B cell (primary cell): ENCODE measurements at regions not wholly inside any gene's neighbourhood (a gene's known extent, or its start where the extent isn't known, plus 50 kb on each side); places are given as distances from the start of the nearest gene placed in this dataset.

Experiments used
- ATAC-seq: fragments of 200-7000 bp; cut with Tn5 transposase; one replicate; pipeline ENCODE4 v1.10.0; 2021; ENCODE audit warnings: low read depth, mild to moderate bottlenecking, moderate number of reproducible peaks, moderate library complexity
- CTCF ChIA-PET: fragments of 350-600 bp; sonication (Branson Sonifier 250); formaldehyde crosslinking; loops from one replicate; lab custom pipeline; 2021; ENCODE audit warnings: antibody characterized with exemption, inconsistent platforms; lab: Charles Lee
- POLR2A ChIA-PET: fragments of 350-600 bp; sonication (Branson Sonifier 250); formaldehyde crosslinking; loops from one replicate; lab custom pipeline; 2021; ENCODE audit warnings: antibody characterized with exemption; lab: Charles Lee
- DNase-seq: peaks from one replicate; pipeline ENCODE4 v3.0.0; 2013
- H2AFZ ChIP-seq: 2 replicates; pipeline ENCODE4 v1.6.1; 2012; ENCODE audit warnings: mild to moderate bottlenecking, low read depth, low read length; ENCODE audit not compliant: insufficient read depth, poor library complexity, severe bottlenecking
- H3K27ac ChIP-seq, 2 donors: 1 replicate in 1 of 2; 2 replicates in 1 of 2; pipeline ENCODE4 v1.5.1; 2012 to 2013; ENCODE audit warnings: low read length in 2 of 2, mild to moderate bottlenecking in 2 of 2, moderate library complexity in 1 of 2
- H3K27me3 ChIP-seq, 4 experiments: fragments of 200-600 bp in 1 of 4; sonication (generic) in 1 of 4; replicated peaks in 1 of 4; 1 replicate in 2 of 4; 2 replicates in 2 of 4; pipeline versions ENCODE4 v1.6.1 to v1.7.0; 2013 to 2016; ENCODE audit warnings: low read length in 3 of 4, mild to moderate bottlenecking in 2 of 4, mixed read lengths in 1 of 4, moderate library complexity in 1 of 4; ENCODE audit not compliant: insufficient read depth in 4 of 4, control insufficient read depth in 3 of 4; ENCODE audit errors: control extremely low read depth in 1 of 4
- H3K36me3 ChIP-seq, 2 experiments: replicated peaks in 1 of 2; 1 replicate in 1 of 2; 2 replicates in 1 of 2; pipeline versions ENCODE4 v1.6.1 to v1.7.1; 2013; ENCODE audit warnings: low read length in 1 of 2; ENCODE audit not compliant: insufficient read depth in 2 of 2, control insufficient read depth in 1 of 2; ENCODE audit errors: control extremely low read depth in 1 of 2, extremely low read depth in 1 of 2
- H3K4me1 ChIP-seq, 2 donors: fragments of 200-600 bp in 1 of 2; sonication (generic) in 1 of 2; 1 replicate in 1 of 2; 2 replicates in 1 of 2; pipeline versions ENCODE4 v1.5.1 to v1.6.1; 2013 to 2017; ENCODE audit warnings: low read length in 2 of 2; ENCODE audit not compliant: control insufficient read depth in 2 of 2, insufficient read depth in 2 of 2
- H3K4me2 ChIP-seq: replicated peaks from 2 replicates; pipeline ENCODE3; 2012; ENCODE audit warnings: mild to moderate bottlenecking, low read depth, low read length; ENCODE audit not compliant: poor library complexity, severe bottlenecking
- H3K4me3 ChIP-seq, 5 experiments: fragments of 200-600 bp in 1 of 5; sonication (generic) in 1 of 5; 1 replicate in 3 of 5; 2 replicates in 2 of 5; pipeline versions ENCODE4 v1.5.1 to v1.7.0; 2011 to 2016; ENCODE audit warnings: low read length in 4 of 5, mild to moderate bottlenecking in 4 of 5, low read depth in 2 of 5, control low read depth in 1 of 5, moderate library complexity in 1 of 5; ENCODE audit not compliant: insufficient read depth in 1 of 5; ENCODE audit errors: control extremely low read depth in 1 of 5, extremely low read depth in 1 of 5
- H3K79me2 ChIP-seq: fragments of 200-600 bp; sonication (generic); one replicate; pipeline ENCODE4 v1.6.0; 2016; ENCODE audit warnings: low read length; ENCODE audit not compliant: control insufficient read depth, insufficient read depth
- H3K9ac ChIP-seq: fragments of 200-600 bp; sonication (generic); 2 replicates; pipeline ENCODE4 v1.6.1; 2017; ENCODE audit warnings: mild to moderate bottlenecking, low read length, moderate library complexity
- H3K9me3 ChIP-seq, 3 donors: one replicate each; pipeline versions ENCODE4 v1.6.1 to v1.7.1; 2013; ENCODE audit warnings: low read length in 2 of 3; ENCODE audit not compliant: control insufficient read depth in 2 of 3, insufficient read depth in 1 of 3; ENCODE audit errors: control extremely low read depth in 1 of 3
- H4K20me1 ChIP-seq: 2 replicates; pipeline ENCODE4 v1.6.0; 2012; ENCODE audit warnings: mild to moderate bottlenecking, low read length; ENCODE audit not compliant: insufficient read depth, control insufficient read depth, poor library complexity, severe bottlenecking
- H3K27ac Mint-ChIP-seq: one replicate; pipeline ENCODE4 v1.8.0; 2021; ENCODE audit warnings: mixed read lengths
- H3K27me3 Mint-ChIP-seq: one replicate; pipeline ENCODE4 v1.8.0; 2021; ENCODE audit warnings: mixed read lengths
- H3K4me1 Mint-ChIP-seq: one replicate; pipeline ENCODE4 v1.8.0; 2021; ENCODE audit warnings: mixed read lengths
- H3K4me3 Mint-ChIP-seq: one replicate; pipeline ENCODE4 v1.8.0; 2021; ENCODE audit warnings: mixed read lengths
- H3K9me3 Mint-ChIP-seq: one replicate; pipeline ENCODE4 v1.8.0; 2022; ENCODE audit warnings: mixed read lengths; ENCODE audit not compliant: insufficient read depth
- EZH2 ChIP-seq: IDR thresholded peaks from 2 replicates; pipeline ENCODE4 v1.6.1; 2012; ENCODE audit warnings: borderline replicate concordance, low read depth, mild to moderate bottlenecking, moderate library complexity, low read length; ENCODE audit not compliant: insufficient read depth, poor library complexity, severe bottlenecking
- WGBS: methylation state at CpG from one replicate; pipeline ENCODE4 v1.1.5; 2013; ENCODE audit warnings: missing lambda C conversion rate; ENCODE audit not compliant: insufficient coverage; 5-methylcytosine and 5-hydroxymethylcytosine counted together
- intact Hi-C: fragments of 100-400 bp; cut with micrococcal nuclease; formaldehyde crosslinking; loops from one replicate; pipeline ENCODE4 v1.10.0; 2022
- TF ChIP-seq, protein P1 (sequence below): fragments of 200-600 bp; IDR thresholded peaks from one replicate; pipeline ENCODE4 v1.8.0; 2022; ENCODE audit warnings: antibody characterized with exemption, mild to moderate bottlenecking

DNA sequence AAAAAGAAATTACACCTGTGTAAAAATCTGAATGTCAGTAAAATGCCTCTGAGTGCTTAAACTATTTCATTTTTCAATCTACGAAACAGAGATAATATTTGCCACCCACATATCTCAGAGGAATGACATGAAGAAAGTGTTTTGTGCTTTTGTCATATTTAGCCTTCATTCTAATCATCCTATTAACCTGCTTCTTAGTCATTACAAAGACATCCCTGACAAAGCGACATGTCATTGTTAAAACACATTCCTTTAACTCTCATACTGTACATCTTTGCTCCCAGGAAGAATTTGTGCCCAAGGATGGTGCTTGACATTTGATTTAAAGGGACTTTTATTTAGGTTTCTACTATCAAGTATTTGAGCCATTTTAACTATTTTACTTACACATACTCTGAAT, 275.9 kb downstream of the DMRTA1 start:
- Mint-ChIP-seq H3K27ac (no peak overlapping the region), H3K4me1 (no peaks in the 10 kb centered on the region), H3K9me3 (peaks cover 2% of the 10 kb centered on the region), H3K27me3 (no peaks in the 10 kb centered on the region), H3K4me3 (no peak overlapping the region)
- intact Hi-C loops = no loop called here
- H3K9ac ChIP-seq = no peak overlapping the region
- H3K36me3 ChIP-seq = no peaks in the 10 kb centered on the region
- no peak overlapping the region for H2AFZ ChIP-seq
- H3K9me3 ChIP-seq = no peaks in the 10 kb centered on the region
- WGBS = no CpG with 5 or more reads among the region's 2 CpGs
- H4K20me1 ChIP-seq = no peaks in the 10 kb centered on the region
- ATAC-seq (no peak), DNase-seq (no peak)
- H3K4me3 ChIP-seq = no peak overlapping the region
- H3K27ac ChIP-seq = no peak overlapping the region
- no peaks in the 10 kb centered on the region for H3K79me2 ChIP-seq
- H3K27me3 ChIP-seq = no peaks in the 10 kb centered on the region
- ChIA-PET POLR2A (no interaction called here), CTCF (no interaction called here)
- H3K4me1 ChIP-seq = no peaks in the 10 kb centered on the region
- no peak overlapping the region for H3K4me2 ChIP-seq
- TF ChIP-seq EZH2 = no peak
- TF ChIP-seq, protein P1, sequence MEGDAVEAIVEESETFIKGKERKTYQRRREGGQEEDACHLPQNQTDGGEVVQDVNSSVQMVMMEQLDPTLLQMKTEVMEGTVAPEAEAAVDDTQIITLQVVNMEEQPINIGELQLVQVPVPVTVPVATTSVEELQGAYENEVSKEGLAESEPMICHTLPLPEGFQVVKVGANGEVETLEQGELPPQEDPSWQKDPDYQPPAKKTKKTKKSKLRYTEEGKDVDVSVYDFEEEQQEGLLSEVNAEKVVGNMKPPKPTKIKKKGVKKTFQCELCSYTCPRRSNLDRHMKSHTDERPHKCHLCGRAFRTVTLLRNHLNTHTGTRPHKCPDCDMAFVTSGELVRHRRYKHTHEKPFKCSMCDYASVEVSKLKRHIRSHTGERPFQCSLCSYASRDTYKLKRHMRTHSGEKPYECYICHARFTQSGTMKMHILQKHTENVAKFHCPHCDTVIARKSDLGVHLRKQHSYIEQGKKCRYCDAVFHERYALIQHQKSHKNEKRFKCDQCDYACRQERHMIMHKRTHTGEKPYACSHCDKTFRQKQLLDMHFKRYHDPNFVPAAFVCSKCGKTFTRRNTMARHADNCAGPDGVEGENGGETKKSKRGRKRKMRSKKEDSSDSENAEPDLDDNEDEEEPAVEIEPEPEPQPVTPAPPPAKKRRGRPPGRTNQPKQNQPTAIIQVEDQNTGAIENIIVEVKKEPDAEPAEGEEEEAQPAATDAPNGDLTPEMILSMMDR = no peak

DNA sequence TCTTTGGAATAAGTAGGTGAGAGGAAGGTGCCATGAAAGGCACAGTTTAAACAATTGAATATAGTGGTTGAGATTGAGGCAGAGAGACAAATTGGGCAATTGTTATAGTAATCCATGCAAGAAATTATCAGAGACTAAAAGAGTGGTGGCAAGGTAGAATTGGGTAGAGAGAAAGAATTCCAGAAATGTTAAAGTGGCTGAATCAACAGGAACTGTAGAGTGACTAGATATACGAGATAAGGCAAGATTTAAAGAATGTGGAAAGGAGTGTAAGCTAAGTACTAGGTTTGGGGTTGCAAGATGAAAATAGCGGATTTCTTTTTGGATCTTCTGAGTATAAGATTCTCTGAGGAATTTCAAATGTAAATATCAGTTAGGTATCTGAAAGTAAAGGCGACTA, 285.2 kb downstream of the DMRTA1 start:
- H3K4me2 ChIP-seq = no peak overlapping the region
- ATAC-seq (no peak), DNase-seq (no peak)
- intact Hi-C loops = no loop called here
- no peaks in the 10 kb centered on the region for H3K36me3 ChIP-seq
- H3K4me3 Mint-ChIP-seq = no peak overlapping the region
- H3K4me1 Mint-ChIP-seq = no peaks in the 10 kb centered on the region
- no peaks in the 10 kb centered on the region for H3K27me3 Mint-ChIP-seq
- no peaks in the 10 kb centered on the region for H4K20me1 ChIP-seq
- WGBS = 75% methylated on average over 1 of the region's 3 CpGs
- POLR2A ChIA-PET = no interaction called here
- no peak overlapping the region for H3K27ac Mint-ChIP-seq
- H3K9ac ChIP-seq = no peak overlapping the region
- TF ChIP-seq, protein P1 = no peak
- no peak for TF ChIP-seq EZH2
- peaks cover 3% of the 10 kb centered on the region for H3K9me3 Mint-ChIP-seq
- H2AFZ ChIP-seq = no peak overlapping the region
- no peaks in the 10 kb centered on the region for H3K9me3 ChIP-seq
- H3K4me1 ChIP-seq = no peaks in the 10 kb centered on the region
- H3K79me2 ChIP-seq = no peaks in the 10 kb centered on the region
- no peak overlapping the region for H3K4me3 ChIP-seq
- no peaks in the 10 kb centered on the region for H3K27me3 ChIP-seq
- no peak overlapping the region for H3K27ac ChIP-seq
- CTCF ChIA-PET = no interaction called here
